WTC11 (cell line): ENCODE measurements at regions not wholly inside any gene's neighbourhood (a gene's known extent, or its start where the extent isn't known, plus 50 kb on each side); places are given as distances from the start of the nearest gene placed in this dataset.

Source experiments
- ATAC-seq: fragments of 200-7000 bp; cut with Tn5 transposase; 2 replicates; pipeline ENCODE4 v1.10.0; 2021; ENCODE audit warnings: mild to moderate bottlenecking, moderate library complexity
- CTCF ChIA-PET: fragments of 300-600 bp; sonication (Branson Sonifier 250); formaldehyde crosslinking; loops from one replicate; lab custom pipeline; 2021; ENCODE audit warnings: antibody characterized with exemption; lab: Charles Lee
- POLR2A ChIA-PET: fragments of 350-600 bp; sonication (Branson Sonifier 250); formaldehyde crosslinking; loops from one replicate; lab custom pipeline; 2021; ENCODE audit warnings: antibody characterized with exemption; lab: Charles Lee
- DNase-seq: peaks from one replicate; pipeline ENCODE4 v3.0.0; 2021; ENCODE audit warnings: low spot score
- H3K27ac Mint-ChIP-seq: 2 replicates; pipeline ENCODE4 v1.8.0; 2021; ENCODE audit warnings: mixed read lengths
- H3K27me3 Mint-ChIP-seq: 2 replicates; pipeline ENCODE4 v1.8.0; 2021; ENCODE audit warnings: low read depth, mild to moderate bottlenecking, moderate library complexity, mixed read lengths
- H3K36me3 Mint-ChIP-seq: 2 replicates; pipeline ENCODE4 v1.8.0; 2021; ENCODE audit warnings: mixed read lengths
- H3K4me1 Mint-ChIP-seq: 2 replicates; pipeline ENCODE4 v1.8.0; 2022; ENCODE audit warnings: mixed read lengths
- H3K4me3 Mint-ChIP-seq: 2 replicates; pipeline ENCODE4 v1.8.0; 2021; ENCODE audit warnings: mild to moderate bottlenecking, moderate library complexity, mixed read lengths
- H3K9me3 Mint-ChIP-seq: 2 replicates; pipeline ENCODE4 v1.8.0; 2021; ENCODE audit warnings: mixed read lengths
- AR ChIP-seq: fragments of 250-450 bp; sonication (Bioruptor Pico); IDR thresholded peaks from 2 replicates; pipeline ENCODE4 v1.9.0; 2021; ENCODE audit warnings: mild to moderate bottlenecking
- CBFB ChIP-seq: sonication (generic); formaldehyde crosslinking; IDR thresholded peaks from 2 replicates; pipeline ENCODE4 v1.8.1; 2022; ENCODE audit warnings: mild to moderate bottlenecking, low read depth, missing genetic modification reagents
- CDX4 ChIP-seq: fragments of 250-450 bp; sonication (Bioruptor Pico); IDR thresholded peaks from 2 replicates; pipeline ENCODE4 v1.9.0; 2021; ENCODE audit warnings: moderate library complexity, mild to moderate bottlenecking, inconsistent platforms, borderline replicate concordance
- E2F5 ChIP-seq: sonication (generic); formaldehyde crosslinking; IDR thresholded peaks from 2 replicates; pipeline ENCODE4 v1.8.1; 2022; ENCODE audit warnings: mild to moderate bottlenecking, moderate library complexity, missing genetic modification reagents
- ETV6 ChIP-seq: sonication (generic); formaldehyde crosslinking; IDR thresholded peaks from 2 replicates; pipeline ENCODE4 v1.8.1; 2022; ENCODE audit warnings: mild to moderate bottlenecking, missing genetic modification reagents
- GABPB1 ChIP-seq: sonication (generic); formaldehyde crosslinking; IDR thresholded peaks from 2 replicates; pipeline ENCODE4 v1.8.1; 2023; ENCODE audit warnings: mild to moderate bottlenecking, missing genetic modification reagents
- GTF2I ChIP-seq: fragments of 250-450 bp; sonication (Bioruptor Pico); conservative IDR thresholded peaks from 2 replicates; pipeline ENCODE4 v1.4.0; 2021; ENCODE audit warnings: mild to moderate bottlenecking
- JUN ChIP-seq: sonication (generic); formaldehyde crosslinking; IDR thresholded peaks from 2 replicates; pipeline ENCODE4 v1.8.0; 2023; ENCODE audit warnings: mild to moderate bottlenecking, missing genetic modification reagents
- KAT7 ChIP-seq: sonication (generic); formaldehyde crosslinking; IDR thresholded peaks from 2 replicates; pipeline ENCODE4 v1.8.1; 2023; ENCODE audit warnings: missing genetic modification reagents, mild to moderate bottlenecking, borderline replicate concordance
- MAX ChIP-seq: sonication (generic); formaldehyde crosslinking; IDR thresholded peaks from 2 replicates; pipeline ENCODE4 v1.8.0; 2022; ENCODE audit warnings: mild to moderate bottlenecking, missing genetic modification reagents
- NFATC4 ChIP-seq: fragments of 250-450 bp; sonication (Bioruptor Pico); IDR thresholded peaks from 2 replicates; pipeline ENCODE4 v1.9.0; 2021; ENCODE audit warnings: mild to moderate bottlenecking
- NFYB ChIP-seq: sonication (generic); formaldehyde crosslinking; conservative IDR thresholded peaks from 2 replicates; pipeline ENCODE4 v1.8.0; 2022; ENCODE audit warnings: low read depth, missing genetic modification reagents
- NR2C2 ChIP-seq: sonication (generic); formaldehyde crosslinking; IDR thresholded peaks from 2 replicates; pipeline ENCODE4 v1.8.0; 2022; ENCODE audit warnings: mild to moderate bottlenecking, missing genetic modification reagents
- OVOL2 ChIP-seq: fragments of 250-450 bp; sonication (Bioruptor Pico); IDR thresholded peaks from 2 replicates; pipeline ENCODE4 v1.9.0; 2021; ENCODE audit warnings: mild to moderate bottlenecking, borderline replicate concordance
- PRDM15 ChIP-seq: sonication (generic); formaldehyde crosslinking; IDR thresholded peaks from 2 replicates; pipeline ENCODE4 v1.8.0; 2022; ENCODE audit warnings: missing genetic modification reagents
- PREB ChIP-seq: sonication (generic); formaldehyde crosslinking; IDR thresholded peaks from 2 replicates; pipeline ENCODE4 v1.8.1; 2022; ENCODE audit warnings: mild to moderate bottlenecking, missing genetic modification reagents, moderate library complexity, borderline replicate concordance
- RELA ChIP-seq: sonication (generic); formaldehyde crosslinking; IDR thresholded peaks from 2 replicates; pipeline ENCODE4 v1.8.1; 2022; ENCODE audit warnings: missing genetic modification reagents, mild to moderate bottlenecking, borderline replicate concordance
- RORB ChIP-seq: fragments of 250-450 bp; sonication (Bioruptor Pico); IDR thresholded peaks from 2 replicates; pipeline ENCODE4 v1.9.0; 2021; ENCODE audit warnings: mild to moderate bottlenecking
- SMAD4 ChIP-seq: sonication (generic); formaldehyde crosslinking; IDR thresholded peaks from 2 replicates; pipeline ENCODE4 v1.8.0; 2022; ENCODE audit warnings: mild to moderate bottlenecking, missing genetic modification reagents
- SOX15 ChIP-seq: fragments of 250-450 bp; sonication (Bioruptor Pico); IDR thresholded peaks from 2 replicates; pipeline ENCODE4 v1.9.0; 2021; ENCODE audit warnings: mild to moderate bottlenecking
- SP1 ChIP-seq: sonication (generic); formaldehyde crosslinking; conservative IDR thresholded peaks from 2 replicates; pipeline ENCODE4 v1.8.1; 2022; ENCODE audit warnings: missing genetic modification reagents
- TP53 ChIP-seq: sonication (generic); formaldehyde crosslinking; IDR thresholded peaks from 2 replicates; pipeline ENCODE4 v1.8.1; 2023; ENCODE audit warnings: mild to moderate bottlenecking, missing genetic modification reagents
- USF1 ChIP-seq: sonication (generic); formaldehyde crosslinking; IDR thresholded peaks from 2 replicates; pipeline ENCODE4 v1.8.0; 2022; ENCODE audit warnings: mild to moderate bottlenecking, missing genetic modification reagents
- ZBTB43 ChIP-seq: sonication (generic); formaldehyde crosslinking; IDR thresholded peaks from 2 replicates; pipeline ENCODE4 v1.8.1; 2023; ENCODE audit warnings: mild to moderate bottlenecking, missing genetic modification reagents
- ZMAT4 ChIP-seq: fragments of 250-450 bp; sonication (Bioruptor Pico); IDR thresholded peaks from 2 replicates; pipeline ENCODE4 v1.9.0; 2021; ENCODE audit warnings: mild to moderate bottlenecking
- ZNF121 ChIP-seq: sonication (generic); formaldehyde crosslinking; IDR thresholded peaks from 2 replicates; pipeline ENCODE4 v1.8.0; 2023; ENCODE audit warnings: missing genetic modification reagents
- ZNF232 ChIP-seq: sonication (generic); formaldehyde crosslinking; IDR thresholded peaks from 2 replicates; pipeline ENCODE4 v1.8.0; 2022; ENCODE audit warnings: mild to moderate bottlenecking, missing genetic modification reagents
- ZNF396 ChIP-seq: fragments of 250-450 bp; sonication (Bioruptor Pico); IDR thresholded peaks from 2 replicates; pipeline ENCODE4 v1.8.0; 2021; ENCODE audit warnings: mild to moderate bottlenecking, moderate library complexity, borderline replicate concordance

- no peaks in the 10 kb centered on the region; the same call in 1 of the 2 replicates for H3K27me3 Mint-ChIP-seq
- ChIA-PET CTCF (no interaction called here), POLR2A (no interaction called here)
- no peak overlapping the region for H3K27ac Mint-ChIP-seq
- H3K9me3 Mint-ChIP-seq: peaks cover 12% of the 10 kb centered on the region; the same call in 1 of the 2 replicates
- no peak for ATAC-seq
- no peaks in the 10 kb centered on the region for H3K36me3 Mint-ChIP-seq
- H3K4me1 Mint-ChIP-seq: no peaks in the 10 kb centered on the region
- TF ChIP-seq TP53: no peak
- TF ChIP-seq RELA (CRISPR knock-in tag): no peak
- no peak for TF ChIP-seq ZNF396
- no peak for TF ChIP-seq CBFB
- TF ChIP-seq ZBTB43: no peak
- TF ChIP-seq SP1 (CRISPR knock-in tag): no peak
- no peak for TF ChIP-seq PRDM15
- no peak for TF ChIP-seq ZMAT4 (CRISPR knock-in tag)
- no peak for TF ChIP-seq SOX15
- no peak for TF ChIP-seq JUN (CRISPR knock-in tag)
- TF ChIP-seq PREB (CRISPR knock-in tag): no peak
- TF ChIP-seq E2F5: no peak
- no peak for TF ChIP-seq CDX4 (CRISPR knock-in tag)
- no peak for TF ChIP-seq USF1 (CRISPR knock-in tag)
- no peak for TF ChIP-seq ETV6 (CRISPR knock-in tag)
- no peak for TF ChIP-seq SMAD4 (CRISPR knock-in tag)
- TF ChIP-seq NFYB (CRISPR knock-in tag): no peak
- no peak for TF ChIP-seq MAX (CRISPR knock-in tag)
- TF ChIP-seq, all 79 proteins: peak for 0
- H3K4me3 Mint-ChIP-seq: no peak overlapping the region
- DNase-seq: no peak
Observed at GRCh38 chr10:78505657-78506056, 472.0 kb downstream of the RPS24 start.

GRCh38 chr10:78506614-78507013 is 473.0 kb downstream of the RPS24 start:
- H3K4me1 Mint-ChIP-seq: no peaks in the 10 kb centered on the region
- H3K27ac Mint-ChIP-seq: no peak overlapping the region
- no peak overlapping the region for H3K4me3 Mint-ChIP-seq
- DNase-seq: no peak
- H3K9me3 Mint-ChIP-seq: peaks cover 12% of the 10 kb centered on the region; the same call in 1 of the 2 replicates
- CTCF ChIA-PET: no interaction called here
- H3K27me3 Mint-ChIP-seq: no peaks in the 10 kb centered on the region; the same call in 1 of the 2 replicates
- ATAC-seq: no peak
- no peaks in the 10 kb centered on the region for H3K36me3 Mint-ChIP-seq
- POLR2A ChIA-PET: no interaction called here
- TF ChIP-seq ZNF232 (CRISPR knock-in tag) (no peak), GTF2I (CRISPR knock-in tag) (no peak), NR2C2 (CRISPR knock-in tag) (no peak), OVOL2 (CRISPR knock-in tag) (no peak), RORB (CRISPR knock-in tag) (no peak), KAT7 (CRISPR knock-in tag) (no peak), AR (no peak), ZNF121 (CRISPR knock-in tag) (no peak), NFATC4 (no peak), GABPB1 (CRISPR knock-in tag) (no peak)
